ENCODE measurements at regions not wholly inside any gene's neighbourhood (a gene's known extent, or its start where the extent isn't known, plus 50 kb on each side); places are given as distances from the start of the nearest gene placed in this dataset.

DNA sequence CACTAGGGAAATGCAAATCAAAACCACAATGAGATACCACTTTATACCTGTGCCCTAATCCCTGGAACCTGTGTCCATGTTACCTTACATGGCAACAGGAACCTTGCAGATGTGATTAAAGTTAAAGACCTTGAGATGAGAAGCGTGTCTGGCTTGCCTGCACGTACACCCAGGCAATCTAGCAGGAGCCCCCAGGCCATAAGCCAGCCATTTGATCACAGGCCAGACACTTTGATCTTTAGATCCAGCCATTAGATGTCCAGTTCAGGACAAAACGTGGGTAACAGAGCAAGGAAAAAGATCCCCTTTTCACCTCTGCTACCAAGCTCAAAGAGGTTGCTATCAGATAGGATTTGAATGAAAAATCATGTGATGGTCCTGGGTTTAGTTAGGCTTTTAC, 378.8 kb downstream of the BUD13 start:
- TF ChIP-seq POLR2A (IDR thresholded peaks at IDR 0.05), result no peak
- TF ChIP-seq, protein P1, sequence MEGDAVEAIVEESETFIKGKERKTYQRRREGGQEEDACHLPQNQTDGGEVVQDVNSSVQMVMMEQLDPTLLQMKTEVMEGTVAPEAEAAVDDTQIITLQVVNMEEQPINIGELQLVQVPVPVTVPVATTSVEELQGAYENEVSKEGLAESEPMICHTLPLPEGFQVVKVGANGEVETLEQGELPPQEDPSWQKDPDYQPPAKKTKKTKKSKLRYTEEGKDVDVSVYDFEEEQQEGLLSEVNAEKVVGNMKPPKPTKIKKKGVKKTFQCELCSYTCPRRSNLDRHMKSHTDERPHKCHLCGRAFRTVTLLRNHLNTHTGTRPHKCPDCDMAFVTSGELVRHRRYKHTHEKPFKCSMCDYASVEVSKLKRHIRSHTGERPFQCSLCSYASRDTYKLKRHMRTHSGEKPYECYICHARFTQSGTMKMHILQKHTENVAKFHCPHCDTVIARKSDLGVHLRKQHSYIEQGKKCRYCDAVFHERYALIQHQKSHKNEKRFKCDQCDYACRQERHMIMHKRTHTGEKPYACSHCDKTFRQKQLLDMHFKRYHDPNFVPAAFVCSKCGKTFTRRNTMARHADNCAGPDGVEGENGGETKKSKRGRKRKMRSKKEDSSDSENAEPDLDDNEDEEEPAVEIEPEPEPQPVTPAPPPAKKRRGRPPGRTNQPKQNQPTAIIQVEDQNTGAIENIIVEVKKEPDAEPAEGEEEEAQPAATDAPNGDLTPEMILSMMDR (IDR thresholded peaks at IDR 0.05), result no peak
